ENCODE measurements at regions not wholly inside any gene's neighbourhood (a gene's known extent, or its start where the extent isn't known, plus 50 kb on each side); places are given as distances from the start of the nearest gene placed in this dataset.

DNA sequence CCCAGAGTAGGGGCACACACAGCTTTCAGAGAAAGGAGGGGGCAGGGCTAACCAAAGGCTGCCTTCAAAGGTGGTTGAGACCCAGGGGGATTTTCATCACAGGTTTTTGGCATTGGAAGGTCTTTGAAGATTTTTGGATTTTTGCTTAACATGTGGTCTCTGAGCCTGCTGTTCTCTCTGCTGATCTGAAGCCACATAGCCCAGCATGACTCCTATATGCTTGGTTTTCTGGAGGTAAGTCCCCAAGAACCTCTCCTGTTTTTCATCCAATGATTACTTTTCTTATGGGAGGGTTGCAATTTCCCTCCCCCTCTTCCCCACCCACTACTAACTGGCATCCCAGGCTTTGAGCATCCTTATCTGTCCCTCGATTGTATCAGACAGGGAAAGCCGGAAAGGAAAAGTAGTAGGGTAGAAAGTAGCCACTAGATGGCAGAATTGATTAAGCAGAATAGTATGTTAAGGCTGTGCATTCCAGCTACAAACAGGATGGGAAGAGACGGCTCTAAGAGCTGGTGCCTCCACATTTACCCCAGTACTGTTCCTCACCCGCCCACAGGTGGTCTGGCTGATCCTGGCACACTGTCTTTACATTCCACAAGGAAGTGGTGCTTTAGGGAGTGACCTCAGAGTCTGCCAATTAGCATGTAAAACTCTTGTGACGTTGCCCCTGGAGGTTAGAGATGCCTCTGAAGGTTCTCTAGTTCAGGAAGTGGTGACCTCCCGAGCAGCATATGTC, 218.9 kb upstream of the EDNRB start:
- TF ChIP-seq, protein P1, sequence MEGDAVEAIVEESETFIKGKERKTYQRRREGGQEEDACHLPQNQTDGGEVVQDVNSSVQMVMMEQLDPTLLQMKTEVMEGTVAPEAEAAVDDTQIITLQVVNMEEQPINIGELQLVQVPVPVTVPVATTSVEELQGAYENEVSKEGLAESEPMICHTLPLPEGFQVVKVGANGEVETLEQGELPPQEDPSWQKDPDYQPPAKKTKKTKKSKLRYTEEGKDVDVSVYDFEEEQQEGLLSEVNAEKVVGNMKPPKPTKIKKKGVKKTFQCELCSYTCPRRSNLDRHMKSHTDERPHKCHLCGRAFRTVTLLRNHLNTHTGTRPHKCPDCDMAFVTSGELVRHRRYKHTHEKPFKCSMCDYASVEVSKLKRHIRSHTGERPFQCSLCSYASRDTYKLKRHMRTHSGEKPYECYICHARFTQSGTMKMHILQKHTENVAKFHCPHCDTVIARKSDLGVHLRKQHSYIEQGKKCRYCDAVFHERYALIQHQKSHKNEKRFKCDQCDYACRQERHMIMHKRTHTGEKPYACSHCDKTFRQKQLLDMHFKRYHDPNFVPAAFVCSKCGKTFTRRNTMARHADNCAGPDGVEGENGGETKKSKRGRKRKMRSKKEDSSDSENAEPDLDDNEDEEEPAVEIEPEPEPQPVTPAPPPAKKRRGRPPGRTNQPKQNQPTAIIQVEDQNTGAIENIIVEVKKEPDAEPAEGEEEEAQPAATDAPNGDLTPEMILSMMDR (IDR thresholded peaks at IDR 0.05): peak; percentile 63 to 75 (median 68)
- TF ChIP-seq POLR2A (IDR thresholded peaks at IDR 0.05): no peak
